Stimulated activated CD4-positive, alpha-beta T cell treated with anti-CD3 and anti-CD28 coated beads, Interleukin-4, amount 100 ng/mL, for 1 hour (primary cell): ENCODE measurements at regions not wholly inside any gene's neighbourhood (a gene's known extent, or its start where the extent isn't known, plus 50 kb on each side); places are given as distances from the start of the nearest gene placed in this dataset.
"Not testable (repeated sequence)": the region's sequence is repeated elsewhere in the genome, so short reads cannot be mapped to it uniquely, and the experiment has no call there.

Experiments
- DNase-seq: peaks from one replicate; pipeline ENCODE4 v3.0.0-alpha.2; 2020

DNA sequence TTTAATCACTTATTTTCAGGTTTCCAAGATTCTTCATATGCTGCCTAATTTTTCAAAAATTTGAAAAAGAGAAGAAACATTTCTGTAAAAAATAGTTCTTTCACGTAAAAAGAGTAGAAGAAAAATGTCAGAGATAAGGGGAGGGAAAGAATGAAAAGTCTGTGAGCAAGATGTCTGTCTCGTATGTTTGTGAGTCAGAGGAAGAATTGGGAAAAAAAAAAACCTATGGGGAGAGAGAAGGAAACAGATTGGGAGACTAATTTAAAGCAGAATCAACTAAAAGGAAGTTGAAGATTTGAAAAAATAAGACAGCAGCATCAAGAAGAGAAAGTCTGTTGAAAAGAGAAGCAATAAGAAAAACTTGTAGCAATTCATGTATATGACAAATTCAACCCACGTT lies 456.3 kb downstream of the HINT1 start:
- no peak for DNase-seq

DNA sequence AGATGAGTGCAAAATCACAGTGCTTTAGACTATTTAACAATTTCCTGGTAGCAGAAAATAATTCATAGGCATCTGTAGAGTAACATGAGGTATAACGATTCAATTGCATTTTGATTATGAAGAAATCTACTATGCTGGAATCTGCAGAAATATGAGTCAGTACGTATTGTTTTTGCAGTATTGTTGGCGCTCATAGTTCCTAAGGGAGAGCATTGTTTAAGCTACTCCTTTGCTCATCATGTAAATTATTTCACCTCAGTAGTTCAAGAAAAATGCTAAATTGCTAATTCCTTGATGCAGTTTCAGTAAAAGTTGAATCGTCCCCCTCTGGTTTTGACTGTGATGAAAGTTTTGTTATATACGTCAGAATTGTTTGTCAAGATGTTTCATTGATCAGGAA lies 458.4 kb downstream of the HINT1 start:
- DNase-seq = no peak

DNA sequence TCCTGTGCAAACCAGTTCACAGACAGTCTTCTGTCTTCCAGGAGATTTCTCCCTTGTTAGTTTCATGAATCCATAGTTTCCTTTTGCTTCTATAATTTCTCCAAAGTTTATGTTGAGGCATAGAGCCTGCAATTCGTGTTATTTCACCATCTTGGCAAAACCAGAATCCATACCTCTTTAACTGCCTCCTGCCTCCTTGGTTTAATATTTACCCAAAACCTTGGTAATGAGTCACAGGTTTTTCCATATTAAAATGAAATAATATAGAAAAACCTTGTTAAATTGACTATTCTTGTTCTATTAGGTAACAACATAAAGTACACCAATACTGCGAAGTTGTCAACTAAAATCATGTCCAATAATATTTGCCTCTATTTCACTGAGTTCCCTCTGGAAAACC lies 459.7 kb downstream of the HINT1 start:
- no peak for DNase-seq

DNA sequence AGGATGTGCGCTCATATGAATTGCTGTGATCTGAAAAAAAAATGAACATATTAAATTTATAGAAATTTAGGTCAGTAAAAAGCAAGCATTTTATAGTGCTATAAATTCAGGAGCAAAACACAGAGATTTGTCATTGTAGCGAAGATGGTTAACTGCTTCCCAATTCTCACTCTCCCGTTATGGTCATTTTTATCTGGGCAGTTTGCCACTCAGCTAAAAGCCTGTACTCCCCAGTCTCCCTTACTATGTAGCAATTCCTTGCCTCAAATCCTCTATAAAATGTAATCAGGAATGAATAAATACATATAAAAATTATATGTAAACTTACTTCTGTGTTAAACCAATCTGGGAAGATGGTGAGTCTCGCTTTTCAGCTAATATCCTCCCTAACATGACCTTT lies 471.5 kb downstream of the HINT1 start:
- no peak for DNase-seq

DNA sequence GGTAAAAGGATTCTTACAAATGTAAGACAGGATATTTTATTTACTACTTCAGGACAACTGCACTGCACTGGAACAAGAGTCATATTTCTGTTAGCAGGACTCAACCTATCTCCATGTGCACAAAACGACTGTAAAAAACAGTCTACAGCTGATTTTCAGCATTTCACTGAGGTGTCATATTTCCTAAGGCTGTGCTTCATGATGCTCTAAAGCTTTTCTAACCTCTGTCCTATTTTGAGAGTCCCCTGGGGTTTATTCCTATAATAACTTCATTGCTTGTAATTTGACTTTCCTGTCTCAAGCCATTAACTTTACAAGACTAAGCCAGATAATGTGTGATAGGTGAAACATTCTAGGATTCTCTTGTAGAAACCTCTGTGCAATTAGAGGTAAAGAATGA lies 472.3 kb downstream of the HINT1 start:
- no peak for DNase-seq

DNA sequence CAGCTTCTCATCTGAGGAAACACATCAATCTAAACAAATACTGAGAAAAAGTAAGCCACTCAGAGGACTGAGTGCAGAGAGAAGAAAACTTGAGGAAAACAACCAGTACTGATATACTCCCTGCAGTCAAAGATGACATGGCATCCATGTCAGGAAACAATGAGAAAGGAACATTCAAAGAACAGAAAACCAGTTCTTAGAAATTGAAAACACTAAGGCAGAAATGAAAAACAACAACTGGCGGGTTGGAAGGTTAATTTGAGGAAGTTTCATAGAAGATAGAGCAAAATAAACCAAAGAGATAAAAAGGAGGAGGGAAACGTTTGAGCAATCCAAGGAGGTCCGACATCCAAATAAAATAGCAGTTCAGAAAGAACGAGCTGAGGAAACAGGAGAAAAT lies 475.2 kb downstream of the HINT1 start:
- DNase-seq = no peak

DNA sequence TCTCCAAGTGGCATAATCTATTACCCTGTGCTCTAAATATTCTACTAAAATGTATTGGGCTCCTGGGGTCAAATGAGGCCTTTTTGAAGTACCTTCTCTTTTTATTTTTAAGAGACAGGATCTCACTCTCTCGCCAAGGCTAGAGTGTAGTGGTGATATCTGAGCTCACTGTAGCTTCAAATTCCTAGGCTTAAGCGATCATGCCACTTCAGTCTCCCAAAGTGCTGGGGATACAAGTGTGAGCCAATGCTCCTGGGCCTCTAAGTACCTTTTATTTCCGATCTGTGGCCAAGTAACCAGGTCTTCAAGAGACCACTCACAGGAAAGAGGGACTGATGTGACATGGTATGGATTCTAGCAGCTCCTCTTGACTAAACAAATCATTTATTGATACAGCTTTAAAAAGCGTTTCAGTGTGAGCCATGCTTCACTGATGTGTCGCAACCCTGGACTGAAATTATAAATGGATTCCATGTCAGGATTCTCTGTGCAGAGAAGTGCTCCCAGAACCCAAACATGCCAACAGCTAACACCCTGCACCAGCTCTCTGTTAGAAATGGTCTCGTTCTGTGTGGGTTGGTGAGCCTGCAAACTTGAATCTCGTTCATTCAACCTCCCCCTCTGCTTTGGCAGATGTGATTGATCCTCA lies 477.8 kb downstream of the HINT1 start:
- no peak for DNase-seq

DNA sequence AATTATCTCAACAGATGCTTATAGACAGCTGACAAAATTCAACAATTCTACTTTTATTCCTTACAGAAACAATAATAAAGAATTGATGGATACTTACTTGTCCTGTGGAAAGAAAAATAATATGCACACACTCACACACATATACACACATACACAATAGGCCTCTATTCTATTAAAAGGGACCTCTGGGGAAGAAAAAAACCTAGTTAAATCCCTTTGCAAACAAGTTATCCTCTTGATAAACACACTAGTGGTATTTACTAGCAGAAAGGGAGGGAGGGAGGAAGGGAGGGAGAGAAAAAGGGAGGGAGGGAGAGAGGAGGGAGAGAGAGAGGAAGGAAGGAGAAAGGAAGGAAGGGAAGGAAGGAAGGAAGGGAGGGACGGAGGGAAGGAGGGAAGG lies 486.4 kb downstream of the HINT1 start:
- no peak for DNase-seq

DNA sequence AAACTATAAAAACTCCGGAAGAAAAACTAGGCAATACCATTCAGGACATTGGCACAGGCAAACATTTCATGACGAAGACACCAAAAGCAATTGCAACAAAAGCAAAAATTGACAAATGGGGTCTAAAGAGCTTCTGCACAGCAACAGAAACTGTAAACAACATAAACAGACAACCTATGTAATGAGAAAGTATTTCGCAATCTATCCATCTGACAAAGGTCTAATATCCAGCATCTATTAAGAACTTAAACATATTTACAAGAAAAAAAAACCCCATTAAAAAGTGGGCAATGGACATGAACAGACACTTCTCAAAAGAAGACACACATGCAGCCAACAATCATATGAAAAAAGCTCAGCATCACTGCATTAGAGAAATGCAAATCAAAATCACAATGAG lies 498.6 kb downstream of the HINT1 start:
- DNase-seq = no peak

DNA sequence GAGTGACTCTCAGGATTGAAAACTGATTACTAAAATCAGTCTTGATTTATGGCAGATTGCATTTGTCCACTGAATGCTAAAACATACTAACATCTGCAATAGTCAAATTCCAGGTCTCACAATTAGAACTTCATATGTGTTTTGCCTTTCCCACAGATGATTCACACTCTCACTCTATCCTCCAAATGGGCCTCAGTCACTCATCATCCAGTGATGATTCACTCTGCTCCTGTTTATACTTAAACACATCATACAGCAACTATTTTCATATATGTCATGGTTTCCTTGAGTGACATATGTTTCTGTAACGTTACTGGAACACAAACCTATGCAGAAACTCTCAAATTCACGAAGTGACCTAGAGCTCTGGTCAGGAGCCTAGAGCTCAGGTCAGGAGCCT lies 512.9 kb downstream of the HINT1 start:
- no peak for DNase-seq

DNA sequence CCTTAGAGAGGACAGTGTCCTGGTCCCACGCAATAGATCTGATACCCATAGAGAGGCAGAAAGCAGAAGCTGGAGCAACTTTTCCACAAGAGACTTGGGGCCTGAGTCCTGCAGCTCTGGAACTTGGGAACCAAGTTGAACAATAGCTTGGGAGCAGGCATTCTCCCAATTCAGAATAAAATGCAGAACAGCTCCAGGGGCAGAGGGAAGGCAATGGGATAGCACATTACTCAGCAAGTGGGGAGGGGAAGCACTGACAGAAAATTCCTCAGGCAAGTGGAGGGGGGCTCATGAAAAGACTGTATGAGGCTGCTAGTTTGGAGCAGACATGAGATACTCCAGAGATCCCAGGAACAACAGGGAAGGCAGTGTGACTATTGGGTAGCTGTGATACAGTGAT lies 513.6 kb downstream of the HINT1 start:
- no peak for DNase-seq

DNA sequence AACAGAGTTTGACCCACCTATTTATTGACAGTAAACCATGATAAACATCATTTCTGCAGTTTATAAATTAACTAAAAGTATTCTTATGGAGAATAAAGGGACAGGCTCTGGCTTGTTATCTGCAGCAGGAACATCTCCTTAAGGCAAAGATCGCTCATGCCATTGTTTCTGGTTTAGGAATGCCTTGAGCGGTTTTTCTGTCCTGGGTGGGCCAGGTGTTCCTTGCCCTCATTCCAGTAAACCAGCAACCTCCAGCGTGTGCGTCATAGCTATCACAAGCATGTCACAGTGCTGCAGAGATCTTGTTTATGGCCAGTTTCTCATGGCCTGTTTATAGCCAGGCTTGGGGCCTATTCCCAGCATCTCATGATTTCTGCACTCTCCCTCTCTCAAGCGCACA lies 521.7 kb downstream of the HINT1 start:
- DNase-seq = no peak

DNA sequence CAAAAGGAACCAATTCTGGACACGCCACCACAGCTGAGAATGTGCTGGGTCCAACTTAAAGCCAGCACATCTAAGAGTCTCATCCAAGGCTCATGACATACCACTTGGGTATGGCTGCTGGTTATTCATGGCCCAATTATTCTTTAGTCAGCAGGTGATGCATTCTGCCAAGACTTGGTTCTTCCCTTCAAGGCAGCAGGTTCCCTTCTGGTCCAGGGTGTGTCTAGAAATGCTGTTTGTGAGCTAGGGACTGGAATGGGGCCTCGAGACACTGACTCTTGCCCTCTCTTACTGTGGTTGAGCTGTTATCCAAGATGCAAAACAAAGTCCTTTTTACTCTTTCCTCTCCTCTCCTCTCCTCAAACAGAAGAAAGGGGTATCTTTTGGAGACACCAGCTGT lies 522.6 kb downstream of the HINT1 start:
- DNase-seq = no peak

DNA sequence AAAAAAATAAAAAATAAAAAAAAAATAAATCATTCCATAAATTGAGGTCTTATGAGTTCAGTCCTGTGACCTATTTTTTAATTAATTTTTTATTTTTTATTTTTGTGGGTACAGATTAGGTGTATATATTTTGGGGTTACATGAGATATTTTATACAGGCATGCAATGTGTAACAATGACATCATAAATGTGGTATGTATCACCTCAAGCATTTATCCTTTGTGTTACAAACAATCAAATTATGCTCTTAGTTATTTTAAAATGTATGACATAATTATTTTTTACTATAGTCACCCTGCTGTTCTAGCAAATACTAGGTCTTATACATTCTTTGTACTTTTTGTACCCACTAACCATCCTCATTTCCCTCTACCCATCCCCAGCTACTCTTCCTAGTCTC lies 537.9 kb downstream of the HINT1 start:
- DNase-seq = no peak

DNA sequence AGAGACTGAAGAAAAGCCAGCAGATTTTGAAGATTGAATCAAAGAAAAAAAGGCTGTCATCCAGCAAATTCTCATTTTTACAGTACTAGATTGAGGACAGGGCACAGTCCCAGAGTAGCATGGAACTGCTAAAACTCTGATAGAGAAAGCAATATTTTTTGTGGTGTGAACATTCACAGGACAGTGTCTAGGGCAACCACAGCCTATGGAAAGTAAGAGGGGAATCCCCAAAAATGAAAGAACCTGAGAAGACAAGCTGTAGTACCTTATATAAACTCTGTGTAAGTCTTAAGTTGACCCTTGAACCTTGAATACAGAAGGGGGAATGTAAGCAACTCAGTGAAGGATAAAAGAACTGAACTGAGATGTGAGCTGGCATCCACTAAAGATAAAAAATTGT lies 540.3 kb downstream of the HINT1 start:
- no peak for DNase-seq

DNA sequence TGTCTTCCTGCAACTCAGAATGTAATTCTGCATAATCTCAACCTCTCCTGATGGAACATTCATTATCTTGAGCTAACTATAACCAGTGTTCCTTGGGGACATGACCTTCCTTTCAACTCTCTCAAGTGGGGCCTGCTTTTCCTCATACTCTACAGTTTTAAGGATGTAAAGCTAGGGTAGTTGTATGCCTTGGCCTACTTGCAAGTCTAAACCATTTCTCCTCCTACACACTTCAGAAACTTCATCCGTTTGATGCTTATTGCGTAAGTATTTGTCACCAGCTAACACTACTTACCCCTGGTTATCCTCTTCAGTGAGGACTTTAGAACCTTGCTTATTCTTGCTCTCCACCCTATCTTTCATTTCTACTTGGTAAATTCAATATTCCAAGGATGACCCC lies 548.9 kb downstream of the HINT1 start:
- DNase-seq = no peak

DNA sequence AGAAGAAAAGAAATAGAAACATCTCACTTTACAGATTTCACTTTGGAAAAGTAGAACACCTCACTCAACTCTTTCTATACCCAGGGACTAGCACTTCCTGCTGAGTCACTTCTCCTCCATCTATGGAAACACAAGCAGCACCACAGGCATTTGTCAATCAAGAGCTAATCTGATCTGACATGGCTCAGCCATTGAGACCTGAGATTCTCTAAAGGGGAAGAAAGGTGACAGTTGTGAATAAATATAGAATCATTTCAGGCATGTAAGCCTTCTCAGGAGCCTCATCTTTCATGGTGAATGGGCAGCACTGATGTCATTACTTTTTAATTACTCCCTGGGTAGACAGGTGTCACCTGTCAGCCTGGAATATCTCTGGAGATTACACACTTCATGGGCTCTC lies 559.8 kb downstream of the HINT1 start:
- no peak for DNase-seq

DNA sequence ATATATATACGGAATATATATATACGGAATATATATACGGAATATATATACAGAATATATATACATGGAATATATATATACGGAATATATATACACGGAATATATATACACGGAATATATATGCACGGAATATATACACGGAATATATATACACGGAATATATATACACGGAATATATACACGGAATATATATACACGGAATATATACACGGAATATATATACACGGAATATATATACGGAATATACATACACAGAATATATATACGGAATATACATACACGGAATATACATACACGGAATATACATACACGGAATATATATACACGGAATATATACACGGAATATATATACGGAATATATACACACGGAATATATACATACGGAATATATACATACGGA lies 568.4 kb downstream of the HINT1 start:
- DNase-seq = not testable (repeated sequence)

DNA sequence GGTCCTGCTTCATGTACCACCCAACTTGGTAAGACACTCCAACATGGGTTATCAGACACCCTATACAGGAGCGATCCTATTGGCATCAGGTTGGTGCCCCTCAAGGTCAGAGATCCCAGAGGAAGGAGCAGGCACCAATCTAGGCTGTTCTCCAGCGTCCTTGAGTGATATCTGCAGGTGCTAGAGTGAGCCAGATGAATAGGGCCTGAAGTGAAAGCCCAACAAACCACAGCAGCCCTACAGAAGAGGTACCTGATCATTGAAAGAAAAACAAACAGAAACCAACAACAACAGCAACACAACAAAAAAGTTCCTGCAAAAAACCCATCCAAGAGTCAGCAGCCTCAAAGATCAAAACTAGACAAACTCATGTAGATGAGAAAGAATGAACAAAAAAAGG lies 584.8 kb downstream of the HINT1 start:
- no peak for DNase-seq

DNA sequence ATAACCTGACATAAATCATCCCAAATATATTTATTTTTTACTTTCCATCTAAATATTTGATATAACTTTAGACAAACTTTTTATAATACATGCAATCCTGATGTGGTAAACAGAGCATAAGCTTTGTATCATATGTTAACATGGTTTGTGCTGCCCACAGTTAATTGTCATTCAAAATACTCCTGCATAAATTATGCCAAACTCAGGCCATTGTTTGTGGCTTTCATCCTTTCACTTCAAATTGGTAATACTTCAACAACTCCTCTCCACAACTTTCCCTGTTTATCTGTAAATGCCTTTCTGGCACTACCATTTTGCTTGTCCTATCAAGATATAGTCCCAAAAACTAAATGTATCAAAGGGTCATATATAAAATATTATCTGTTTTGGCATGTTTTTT lies 586.7 kb downstream of the HINT1 start:
- DNase-seq = no peak

DNA sequence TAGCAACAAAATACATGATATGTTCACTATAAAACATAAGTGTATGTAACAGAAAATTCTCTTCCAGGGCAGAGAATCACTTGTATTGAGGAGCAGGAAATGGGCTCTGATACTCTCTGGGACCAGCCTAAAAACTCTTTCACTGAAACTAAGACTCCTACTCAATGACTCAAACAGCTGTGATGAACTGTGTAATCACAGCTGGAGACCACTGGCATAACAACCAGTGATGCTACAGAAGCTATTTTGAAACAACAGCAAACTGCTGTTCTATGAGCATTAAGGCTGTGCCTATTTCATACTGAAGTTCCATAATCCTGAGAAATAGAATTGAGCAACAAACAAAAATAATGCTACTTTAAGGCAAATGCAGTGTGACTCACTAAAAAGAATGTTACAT lies 594.0 kb downstream of the HINT1 start:
- DNase-seq = no peak

DNA sequence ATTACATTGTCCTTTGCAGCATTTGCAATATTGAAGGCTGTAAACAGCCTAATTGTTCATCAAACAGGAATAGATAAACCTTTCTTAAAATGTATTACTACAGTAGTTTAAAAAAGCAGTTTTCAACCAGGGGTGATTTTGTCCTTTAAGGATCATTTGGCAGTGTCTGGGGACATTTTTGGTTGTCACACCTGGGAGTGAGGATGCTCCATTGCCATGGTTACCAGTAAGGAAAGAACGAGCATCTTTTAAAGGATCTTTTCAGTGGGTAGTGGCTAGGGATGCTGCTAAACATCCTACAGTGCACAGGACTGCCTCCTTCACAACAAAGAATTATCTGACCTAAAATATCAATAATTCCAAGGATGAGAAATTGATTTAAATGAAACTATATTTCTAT lies 596.3 kb downstream of the HINT1 start:
- DNase-seq = no peak

DNA sequence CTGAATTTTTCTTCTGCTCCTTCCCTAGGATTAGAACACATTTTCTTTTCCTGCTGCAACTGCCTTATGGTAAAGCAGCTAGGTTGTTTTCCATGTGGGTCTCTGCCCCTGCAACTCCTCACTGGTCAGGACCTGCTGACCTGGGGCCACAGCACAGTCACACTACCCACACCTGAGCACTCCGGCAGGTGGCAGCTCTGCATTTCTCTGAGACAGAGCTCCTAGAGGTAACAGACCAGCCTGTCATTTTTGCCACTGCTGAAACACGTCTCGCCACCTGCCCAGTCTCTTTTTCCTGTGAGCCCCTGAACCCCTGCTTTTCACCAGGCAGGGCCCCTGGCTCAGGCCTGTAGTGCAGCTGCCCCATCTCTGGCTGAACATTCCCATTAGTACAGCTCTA lies 609.6 kb downstream of the HINT1 start:
- DNase-seq = no peak

DNA sequence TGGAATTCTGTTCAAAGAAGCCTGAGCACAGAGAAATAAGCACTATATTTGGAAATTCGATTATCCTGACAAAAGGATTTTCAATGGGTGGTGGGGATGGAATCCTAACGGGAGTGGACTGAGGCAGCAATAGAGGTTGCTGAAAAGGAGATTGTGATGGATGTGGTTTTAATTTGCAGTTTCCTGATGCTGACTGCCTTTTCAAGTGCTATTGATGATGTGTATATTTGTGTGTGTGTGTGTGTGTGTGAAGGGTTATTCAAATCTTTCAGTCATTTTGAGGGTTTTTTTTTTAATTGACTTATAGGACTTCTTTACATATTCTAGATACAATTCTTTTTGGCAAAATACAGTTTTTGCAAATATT lies 614.5 kb downstream of the HINT1 start:
- DNase-seq = no peak

DNA sequence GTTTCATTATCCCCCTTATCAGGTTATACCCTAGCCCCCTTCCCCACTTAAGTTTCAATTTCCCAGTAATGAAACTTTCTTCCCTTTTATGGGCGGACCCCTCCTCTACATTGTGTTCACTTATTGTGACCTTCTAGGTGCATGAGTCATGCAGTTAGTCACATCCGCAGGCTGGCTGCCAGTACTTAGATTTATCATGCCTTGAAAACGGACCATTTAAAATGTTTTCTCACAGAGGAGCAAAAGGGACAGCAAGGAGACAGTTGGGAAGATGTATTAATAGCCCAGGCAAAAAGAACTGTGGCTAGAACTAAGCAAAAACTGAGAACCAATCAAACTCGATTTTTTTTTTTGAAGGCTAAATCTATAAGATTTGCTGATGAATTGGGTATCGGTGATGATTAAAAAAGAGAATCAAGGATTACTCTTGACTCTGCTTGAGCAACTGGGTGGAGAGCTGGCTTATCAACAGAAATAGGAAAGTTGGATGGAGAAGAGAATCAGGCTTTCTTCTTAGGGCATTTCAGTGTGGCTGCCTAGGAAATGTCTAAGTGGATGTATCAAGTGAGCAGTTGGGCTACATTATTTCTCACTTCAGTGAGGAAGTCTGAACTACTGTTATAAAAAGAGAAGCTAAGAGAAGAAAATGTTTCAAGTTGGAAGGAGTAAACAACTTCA lies 615.0 kb downstream of the HINT1 start:
- no peak for DNase-seq
